Caco-2 (cell line): ENCODE measurements at regions not wholly inside any gene's neighbourhood (a gene's known extent, or its start where the extent isn't known, plus 50 kb on each side); places are given as distances from the start of the nearest gene placed in this dataset.

Experiments used
- BruUV-seq: library from RNA; stranded (reverse); fragments of 400-500 nt; replicated peaks from 2 replicates; lab custom pipeline; 2021; lab: Mats Ljungman, UMichigan
- CTCF ChIA-PET: fragments of 300-600 bp; sonication (Branson Sonifier 250); formaldehyde crosslinking; loops from one replicate; lab custom pipeline; 2022; ENCODE audit warnings: antibody characterized with exemption; lab: Charles Lee
- POLR2A ChIA-PET: fragments of 300-600 bp; sonication (Branson Sonifier 250); formaldehyde crosslinking; loops from one replicate; lab custom pipeline; 2022; ENCODE audit warnings: antibody characterized with exemption; lab: Charles Lee
- DNase-seq, 2 experiments: peaks; one replicate each; pipeline versions ENCODE4 v3.0.0 to v3.0.0-alpha.2; 2020 to 2022
- H3K27me3 ChIP-seq: replicated peaks from 2 replicates; pipeline ENCODE4 v1.6.0; 2011; ENCODE audit warnings: low read length; ENCODE audit not compliant: control insufficient read depth, insufficient read depth
- H3K36me3 ChIP-seq: 2 replicates; pipeline ENCODE4 v1.5.1; 2011; ENCODE audit warnings: low read length; ENCODE audit not compliant: control insufficient read depth, insufficient read depth
- H3K4me1 ChIP-seq: fragments of 250-450 bp; sonication (Bioruptor Pico); 2 replicates; pipeline ENCODE4 v1.5.1; 2020; ENCODE audit warnings: mild to moderate bottlenecking
- H3K4me3 ChIP-seq: 2 replicates; pipeline ENCODE4 v1.5.1; 2011; ENCODE audit warnings: low read depth, mild to moderate bottlenecking, control low read depth, low read length
- H3K9me3 ChIP-seq: fragments of 250-450 bp; sonication (Bioruptor Pico); 2 replicates; pipeline ENCODE4 v1.5.1; 2020; ENCODE audit warnings: mild to moderate bottlenecking, moderate library complexity
- H3K27ac Mint-ChIP-seq: one replicate; pipeline ENCODE4 v1.8.0; 2022; ENCODE audit warnings: mixed read lengths; ENCODE audit not compliant: unreplicated experiment
- H3K27me3 Mint-ChIP-seq: one replicate; pipeline ENCODE4 v1.8.0; 2022; ENCODE audit warnings: mixed read lengths; ENCODE audit not compliant: insufficient read depth, unreplicated experiment
- H3K36me3 Mint-ChIP-seq: one replicate; pipeline ENCODE4 v1.8.0; 2022; ENCODE audit warnings: mild to moderate bottlenecking, mixed read lengths; ENCODE audit not compliant: insufficient read depth, unreplicated experiment
- H3K4me1 Mint-ChIP-seq: one replicate; pipeline ENCODE4 v1.8.0; 2022; ENCODE audit warnings: low read depth, mixed read lengths; ENCODE audit not compliant: unreplicated experiment
- H3K4me3 Mint-ChIP-seq: one replicate; pipeline ENCODE4 v1.8.0; 2022; ENCODE audit warnings: mild to moderate bottlenecking, moderate library complexity, mixed read lengths; ENCODE audit not compliant: unreplicated experiment
- H3K9me3 Mint-ChIP-seq: one replicate; pipeline ENCODE4 v1.8.0; 2022; ENCODE audit warnings: mixed read lengths; ENCODE audit not compliant: unreplicated experiment
- intact Hi-C: fragments of 100-400 bp; cut with micrococcal nuclease; formaldehyde crosslinking; loops from one replicate; pipeline ENCODE4 v1.10.0; 2022; ENCODE audit not compliant: unreplicated experiment
- TF ChIP-seq, protein P1 (sequence below), 2 experiments: fragments of 200-600 bp in 1 of 2; IDR thresholded peaks; 1 replicate in 1 of 2; 2 replicates in 1 of 2; pipeline versions ENCODE4 v1.5.1 to v1.8.0; 2011 to 2022; ENCODE audit warnings: antibody characterized with exemption in 1 of 2, control low read depth in 1 of 2, inconsistent platforms in 1 of 2, low read depth in 1 of 2, low read length in 1 of 2, mild to moderate bottlenecking in 1 of 2, moderate library complexity in 1 of 2; ENCODE audit not compliant: insufficient read depth in 1 of 2, severe bottlenecking in 1 of 2, unreplicated experiment in 1 of 2

- Mint-ChIP-seq H3K36me3 (no peaks in the 10 kb centered on the region), H3K27me3 (peaks cover 17% of the 10 kb centered on the region), H3K27ac (no peak overlapping the region), H3K9me3 (no peaks in the 10 kb centered on the region), H3K4me3 (no peak overlapping the region), H3K4me1 (no peaks in the 10 kb centered on the region)
- ChIA-PET CTCF (no interaction called here), POLR2A (no interaction called here)
- Histone ChIP-seq H3K27me3 (no peaks in the 10 kb centered on the region), H3K4me3 (no peak overlapping the region), H3K4me1 (no peaks in the 10 kb centered on the region), H3K36me3 (no peaks in the 10 kb centered on the region), H3K9me3 (no peaks in the 10 kb centered on the region)
- DNase-seq: no peak
- intact Hi-C loops: no loop called here
- TF ChIP-seq, protein P1, sequence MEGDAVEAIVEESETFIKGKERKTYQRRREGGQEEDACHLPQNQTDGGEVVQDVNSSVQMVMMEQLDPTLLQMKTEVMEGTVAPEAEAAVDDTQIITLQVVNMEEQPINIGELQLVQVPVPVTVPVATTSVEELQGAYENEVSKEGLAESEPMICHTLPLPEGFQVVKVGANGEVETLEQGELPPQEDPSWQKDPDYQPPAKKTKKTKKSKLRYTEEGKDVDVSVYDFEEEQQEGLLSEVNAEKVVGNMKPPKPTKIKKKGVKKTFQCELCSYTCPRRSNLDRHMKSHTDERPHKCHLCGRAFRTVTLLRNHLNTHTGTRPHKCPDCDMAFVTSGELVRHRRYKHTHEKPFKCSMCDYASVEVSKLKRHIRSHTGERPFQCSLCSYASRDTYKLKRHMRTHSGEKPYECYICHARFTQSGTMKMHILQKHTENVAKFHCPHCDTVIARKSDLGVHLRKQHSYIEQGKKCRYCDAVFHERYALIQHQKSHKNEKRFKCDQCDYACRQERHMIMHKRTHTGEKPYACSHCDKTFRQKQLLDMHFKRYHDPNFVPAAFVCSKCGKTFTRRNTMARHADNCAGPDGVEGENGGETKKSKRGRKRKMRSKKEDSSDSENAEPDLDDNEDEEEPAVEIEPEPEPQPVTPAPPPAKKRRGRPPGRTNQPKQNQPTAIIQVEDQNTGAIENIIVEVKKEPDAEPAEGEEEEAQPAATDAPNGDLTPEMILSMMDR (IDR thresholded peaks at IDR 0.05; ENCODE audit: insufficient read depth in 1 of 2, low read depth in 1 of 2, low read length in 1 of 2, severe bottlenecking in 1 of 2, unreplicated experiment in 1 of 2): no peak
- no TSS peak for BruUV-seq
Measured at GRCh38 chr5:73359395-73359794, 89.2 kb downstream of the FOXD1 start.

GRCh38 chr5:73358366-73358765, 90.2 kb downstream of the FOXD1 start:
- no peaks in the 10 kb centered on the region for H3K36me3 Mint-ChIP-seq
- intact Hi-C loops: no loop called here
- no peak overlapping the region for H3K4me3 Mint-ChIP-seq
- H3K27me3 ChIP-seq: no peaks in the 10 kb centered on the region; the same call in 1 of the 2 replicates
- peaks cover 17% of the 10 kb centered on the region for H3K27me3 Mint-ChIP-seq
- H3K9me3 ChIP-seq: no peaks in the 10 kb centered on the region
- TF ChIP-seq, protein P1 (IDR thresholded peaks at IDR 0.05; ENCODE audit: insufficient read depth in 1 of 2, low read depth in 1 of 2, low read length in 1 of 2, severe bottlenecking in 1 of 2, unreplicated experiment in 1 of 2): no peak
- H3K27ac Mint-ChIP-seq: no peak overlapping the region
- POLR2A ChIA-PET: no interaction called here
- CTCF ChIA-PET: no interaction called here
- no peaks in the 10 kb centered on the region for H3K36me3 ChIP-seq
- H3K4me1 Mint-ChIP-seq: no peaks in the 10 kb centered on the region
- no TSS peak for BruUV-seq
- H3K4me1 ChIP-seq: no peaks in the 10 kb centered on the region
- no peak for DNase-seq
- H3K4me3 ChIP-seq: no peak overlapping the region
- H3K9me3 Mint-ChIP-seq: no peaks in the 10 kb centered on the region

DNA sequence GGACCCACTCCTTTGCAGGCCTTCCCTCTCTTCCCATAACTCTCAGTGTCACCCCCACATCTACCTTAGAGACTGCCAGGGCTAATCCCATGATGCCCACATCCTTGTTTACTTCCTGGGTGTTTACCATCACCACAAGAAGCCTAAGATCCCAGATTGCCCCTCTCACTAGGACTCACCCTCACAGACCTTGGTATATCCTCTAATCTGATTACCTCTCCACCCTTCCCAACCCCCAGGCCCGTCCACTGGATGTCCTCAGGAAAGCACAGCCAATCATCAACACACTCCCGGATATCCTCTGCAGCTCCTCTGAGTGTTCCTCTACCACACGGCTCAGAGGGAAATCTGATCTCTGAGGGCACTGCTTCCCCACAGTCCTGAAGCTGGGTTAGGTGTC, 91.0 kb downstream of the FOXD1 start:
- CTCF ChIA-PET: no interaction called here
- H3K9me3 Mint-ChIP-seq: no peaks in the 10 kb centered on the region
- no TSS peak for BruUV-seq

More for the DNA sequence above, 91.0 kb downstream of the FOXD1 start:
- Mint-ChIP-seq H3K36me3 (no peaks in the 10 kb centered on the region), H3K4me1 (no peaks in the 10 kb centered on the region), H3K27ac (no peak overlapping the region), H3K27me3 (peaks cover 17% of the 10 kb centered on the region), H3K4me3 (no peak overlapping the region)
- H3K4me3 ChIP-seq: no peak overlapping the region
- TF ChIP-seq, protein P1 (IDR thresholded peaks at IDR 0.05; ENCODE audit: insufficient read depth in 1 of 2, low read depth in 1 of 2, low read length in 1 of 2, severe bottlenecking in 1 of 2, unreplicated experiment in 1 of 2): no peak
- DNase-seq: no peak
- intact Hi-C loops: no loop called here
- no peaks in the 10 kb centered on the region for H3K9me3 ChIP-seq
- H3K27me3 ChIP-seq: no peaks in the 10 kb centered on the region; the same call in 1 of the 2 replicates
- H3K36me3 ChIP-seq: no peaks in the 10 kb centered on the region
- no peaks in the 10 kb centered on the region for H3K4me1 ChIP-seq
- POLR2A ChIA-PET: no interaction called here
